NCI-H748 (cell line): ENCODE measurements at regions not wholly inside any gene's neighbourhood (a gene's known extent, or its start where the extent isn't known, plus 50 kb on each side); places are given as distances from the start of the nearest gene placed in this dataset.
"Not testable (repeated sequence)": the region's sequence is repeated elsewhere in the genome, so short reads cannot be mapped to it uniquely, and the experiment has no call there.

ENCODE experiments used
- DNase-seq: peaks from one replicate; lab custom pipeline; 2025; ENCODE audit not compliant: unreplicated experiment; lab: John Stamatoyannopoulos, UW

DNA sequence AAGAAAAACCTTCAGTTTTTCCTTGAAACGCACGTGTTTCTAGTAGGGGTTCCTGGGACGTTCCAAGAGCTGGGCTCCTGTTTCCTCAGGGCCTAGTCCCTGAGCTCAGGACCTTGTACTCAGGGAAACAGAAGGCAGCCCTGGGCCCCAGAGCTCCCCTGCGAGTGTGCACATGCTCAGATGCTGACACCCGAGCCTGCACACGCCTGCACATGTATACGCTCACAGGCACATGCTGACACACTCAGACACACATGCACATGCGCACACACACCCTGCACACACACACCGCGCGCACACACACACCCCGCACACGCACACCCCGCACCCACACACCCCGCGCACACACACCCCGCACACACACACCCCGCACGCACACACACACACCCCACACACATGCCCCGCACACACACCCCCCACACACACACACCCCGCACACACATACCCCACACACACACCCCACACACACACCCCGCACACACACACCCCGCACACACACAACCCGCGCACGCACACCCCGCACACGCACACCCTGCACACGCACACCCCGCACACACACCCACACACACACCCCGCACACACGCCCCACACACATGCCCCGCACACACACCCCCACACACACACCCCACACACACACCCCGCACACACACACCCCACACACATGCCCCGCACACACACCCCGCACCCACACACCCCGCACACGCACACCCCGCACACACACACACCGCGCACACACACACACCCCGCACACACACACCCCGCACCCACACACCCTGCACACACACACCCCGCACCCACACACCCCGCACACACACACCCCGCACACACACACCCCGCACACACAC, 52.2 kb downstream of the CALML3 start:
- DNase-seq: no peak

GRCh38 chr10:5580038-5580428, 55.3 kb downstream of the CALML3 start:
- DNase-seq: not testable (repeated sequence)

DNA sequence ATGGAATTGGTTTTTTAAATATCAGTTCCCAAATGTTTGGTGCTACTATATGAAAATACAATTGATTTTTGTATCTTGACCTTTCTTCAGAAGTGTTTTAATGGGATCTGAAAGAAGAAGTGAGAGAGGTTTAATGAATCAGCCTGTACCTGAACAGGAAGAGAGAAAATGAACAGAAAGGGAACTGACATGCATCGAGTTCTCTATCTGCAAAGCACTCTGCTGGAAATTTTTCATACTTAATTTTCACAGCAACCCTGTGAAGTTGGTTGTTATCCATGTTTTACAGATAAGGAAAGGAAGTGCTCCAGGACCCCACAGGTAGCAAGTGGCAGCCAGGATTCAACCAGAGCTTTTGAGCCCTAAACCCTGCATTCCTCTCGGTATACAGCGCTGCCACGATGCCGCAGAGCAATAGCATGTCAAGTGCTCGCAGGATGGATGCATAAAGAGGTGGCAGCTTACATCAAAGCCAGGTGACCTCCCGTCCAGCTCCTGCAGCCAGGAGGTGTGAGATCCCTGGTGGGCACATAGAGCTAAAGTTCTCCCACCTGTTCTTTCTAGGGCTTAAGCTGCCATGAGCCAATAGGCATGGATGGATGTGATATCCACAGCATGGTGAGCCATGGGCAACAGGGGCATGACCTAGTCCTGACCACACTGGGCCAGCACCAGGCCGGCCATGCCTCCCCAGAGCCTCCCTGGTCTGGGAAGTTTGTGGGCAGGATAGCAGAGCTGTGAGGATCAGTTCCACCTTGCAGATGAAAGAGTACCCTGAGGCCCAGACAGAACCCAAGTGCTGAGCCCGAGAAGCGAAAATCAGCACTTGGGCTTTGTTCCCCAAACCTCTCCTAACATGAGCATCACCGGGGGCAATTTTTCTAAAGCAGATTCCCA, 57.2 kb downstream of the CALML3 start:
- DNase-seq: no peak

GRCh38 chr10:5582736-5583135, 58.0 kb downstream of the CALML3 start:
- no peak for DNase-seq

DNA sequence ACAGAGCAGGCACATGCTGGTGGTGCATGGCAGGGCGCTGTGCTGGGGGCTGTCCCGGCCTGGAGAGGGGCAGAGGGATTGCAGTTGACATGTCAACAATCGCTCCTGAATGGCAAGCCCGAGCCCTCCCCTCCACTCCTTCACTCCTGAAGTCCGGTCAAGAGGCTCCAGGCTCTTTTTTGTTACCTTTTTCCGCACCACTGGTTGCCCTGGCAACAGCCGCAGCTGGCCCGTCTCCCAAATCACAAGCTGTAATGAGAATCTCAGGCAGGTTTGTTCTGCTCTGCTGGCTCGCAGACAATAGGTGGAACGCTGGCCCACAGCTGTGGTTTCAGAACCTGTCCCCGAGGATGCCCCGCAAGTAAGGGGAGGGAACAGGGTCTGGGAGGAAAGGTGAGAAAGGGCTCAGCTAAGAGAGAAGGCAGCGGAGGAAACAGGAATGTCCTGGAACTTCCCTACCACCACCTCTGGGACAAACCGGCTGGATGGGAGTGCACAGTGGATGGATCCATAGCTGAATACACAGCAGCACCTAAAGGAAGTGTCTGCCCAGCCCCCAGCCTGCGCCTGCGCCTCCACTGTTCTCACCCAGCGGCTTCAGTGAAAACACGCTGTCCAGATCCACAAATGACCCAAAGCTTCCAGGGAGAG, 58.9 kb downstream of the CALML3 start:
- peak; percentile 96 for DNase-seq

GRCh38 chr10:5584895-5585516, 60.2 kb downstream of the CALML3 start:
- peak; percentile 25 for DNase-seq

DNA sequence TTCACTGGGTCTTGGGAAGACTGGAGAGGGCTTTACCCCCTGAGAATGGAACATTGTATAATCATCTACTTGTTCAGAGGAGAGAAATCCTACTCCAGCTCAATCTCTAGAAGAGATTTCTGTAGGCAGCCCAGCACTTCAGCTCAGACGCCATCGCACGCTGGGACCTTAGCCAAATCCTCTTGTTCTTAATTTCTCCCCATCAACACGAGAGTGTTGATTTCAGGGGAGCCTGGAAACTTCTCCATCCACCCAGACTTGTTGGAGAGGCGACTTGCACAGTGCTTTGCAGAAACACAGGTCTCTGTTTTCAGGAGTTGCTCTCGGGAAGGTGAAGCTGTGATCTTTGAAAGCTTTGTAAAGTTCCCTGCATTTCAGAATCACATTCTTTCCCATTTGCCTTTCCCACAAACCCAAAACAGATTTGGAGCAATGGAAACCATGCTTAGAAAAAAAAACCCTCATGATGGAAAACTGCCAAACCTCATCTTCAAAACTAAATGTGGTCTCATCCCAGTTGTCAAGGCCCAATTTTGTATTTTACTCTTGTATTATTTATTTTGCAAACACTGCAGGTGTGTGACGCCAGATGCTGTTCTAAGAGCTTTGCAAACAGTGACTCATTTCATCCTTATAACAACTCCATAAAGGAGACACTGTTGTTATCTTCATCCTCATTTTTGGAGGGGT, 60.9 kb downstream of the CALML3 start:
- peak; percentile 79 for DNase-seq

DNA sequence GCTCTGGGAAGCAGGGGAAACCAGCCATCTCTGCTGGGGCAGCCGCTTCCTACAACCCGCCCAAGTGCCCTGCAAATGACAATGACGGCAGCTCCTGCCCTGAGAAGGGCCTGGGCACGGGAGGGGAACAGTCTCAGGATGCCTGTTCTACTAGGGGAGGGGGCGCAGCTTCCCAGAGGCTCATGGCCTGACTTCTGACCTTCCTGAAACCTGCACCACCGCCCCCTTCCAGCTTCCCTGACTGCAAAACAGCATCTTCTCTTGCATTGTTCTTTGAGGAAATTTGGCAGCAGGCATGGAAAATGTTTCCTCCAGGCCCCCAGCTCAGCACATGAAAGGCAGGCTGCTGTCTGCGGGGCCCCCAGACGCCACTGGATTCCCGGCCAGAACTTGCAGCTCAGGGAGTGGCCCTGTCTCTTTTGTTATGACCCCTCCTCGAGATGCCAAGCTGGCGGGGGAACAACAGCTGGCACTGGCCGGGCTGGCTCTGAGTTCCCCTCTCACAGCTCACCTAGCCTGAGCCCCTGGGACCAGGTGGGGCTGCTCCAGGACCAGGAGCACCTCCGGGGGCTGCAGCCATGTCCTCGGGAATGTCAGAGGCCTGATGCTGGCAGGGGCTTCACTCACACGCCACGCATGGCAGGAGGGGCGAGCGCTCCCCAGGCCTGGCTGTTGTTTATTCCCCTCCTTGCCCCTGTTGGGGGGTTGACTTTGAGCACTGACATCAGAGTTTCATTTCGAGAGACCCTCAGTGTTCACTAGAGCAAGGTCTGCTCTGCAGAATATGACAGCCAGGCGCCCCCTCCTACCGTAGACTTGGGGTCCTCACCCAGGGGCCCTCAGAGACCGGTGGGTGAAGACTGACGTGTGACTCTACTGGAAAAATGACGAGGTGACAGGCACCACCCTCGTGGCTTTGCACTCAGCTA, 62.7 kb downstream of the CALML3 start:
- DNase-seq: peak; percentile 47

- DNase-seq: no peak
Measured at GRCh38 chr10:5588080-5588453, 63.3 kb downstream of the CALML3 start.

- no peak for DNase-seq
Measured at GRCh38 chr10:5588603-5589002, 63.8 kb downstream of the CALML3 start.
